GM19324 (cell line): ENCODE measurements at regions not wholly inside any gene's neighbourhood (a gene's known extent, or its start where the extent isn't known, plus 50 kb on each side); places are given as distances from the start of the nearest gene placed in this dataset.

Experiments used
- ATAC-seq: cut with Tn5 transposase; IDR thresholded peaks from one replicate; pipeline ENCODE4 v1.9.1; 2021; ENCODE audit warnings: mild to moderate bottlenecking, moderate library complexity; ENCODE audit not compliant: unreplicated experiment, low FRiP score

- ATAC-seq = no peak
Measured at GRCh38 chr3:68067314-68067713, 412.9 kb upstream of the SUCLG2 start.

- no peak for ATAC-seq
Measured at GRCh38 chr3:68062926-68063325, 408.5 kb upstream of the SUCLG2 start.

GRCh38 chr3:68060910-68061309 lies 406.5 kb upstream of the SUCLG2 start:
- no peak for ATAC-seq

- ATAC-seq = no peak
Measured at GRCh38 chr3:68060191-68060590, 405.8 kb upstream of the SUCLG2 start.

- no peak for ATAC-seq
Measured at GRCh38 chr3:68059628-68060152, 405.3 kb upstream of the SUCLG2 start.

GRCh38 chr3:68057637-68058320 lies 403.4 kb upstream of the SUCLG2 start:
- ATAC-seq = no peak

- no peak for ATAC-seq
Measured at GRCh38 chr3:68056556-68056955, 402.1 kb upstream of the SUCLG2 start.

GRCh38 chr3:68055215-68055614 lies 400.8 kb upstream of the SUCLG2 start:
- no peak for ATAC-seq

GRCh38 chr3:68049776-68050175 lies 395.4 kb upstream of the SUCLG2 start:
- ATAC-seq = no peak

GRCh38 chr3:68045976-68046375 lies 391.6 kb upstream of the SUCLG2 start:
- ATAC-seq = no peak

- ATAC-seq = no peak
Measured at GRCh38 chr3:68033867-68034266, 379.5 kb upstream of the SUCLG2 start.

- ATAC-seq = no peak
Measured at GRCh38 chr3:68032209-68032608, 377.8 kb upstream of the SUCLG2 start.

- no peak for ATAC-seq
Measured at GRCh38 chr3:68025189-68025588, 370.8 kb upstream of the SUCLG2 start.

GRCh38 chr3:68019876-68020275 lies 365.5 kb upstream of the SUCLG2 start:
- ATAC-seq = no peak

- ATAC-seq = no peak
Measured at GRCh38 chr3:68018275-68018674, 363.9 kb upstream of the SUCLG2 start.

GRCh38 chr3:68017069-68017468 lies 362.7 kb upstream of the SUCLG2 start:
- ATAC-seq = no peak

- ATAC-seq = no peak
Measured at GRCh38 chr3:68009900-68010299, 355.5 kb upstream of the SUCLG2 start.

GRCh38 chr3:68007621-68008226 lies 353.3 kb upstream of the SUCLG2 start:
- no peak for ATAC-seq

- ATAC-seq = no peak
Measured at GRCh38 chr3:68006646-68007045, 352.2 kb upstream of the SUCLG2 start.

- ATAC-seq = no peak
Measured at GRCh38 chr3:68004091-68004490, 349.7 kb upstream of the SUCLG2 start.

- no peak for ATAC-seq
Measured at GRCh38 chr3:67998281-67998680, 343.9 kb upstream of the SUCLG2 start.

GRCh38 chr3:67995206-67995605 lies 340.8 kb upstream of the SUCLG2 start:
- no peak for ATAC-seq
